MV-4-11 (cell line): ENCODE measurements at regions not wholly inside any gene's neighbourhood (a gene's known extent, or its start where the extent isn't known, plus 50 kb on each side); places are given as distances from the start of the nearest gene placed in this dataset.

Source experiments
- DNase-seq: peaks from one replicate; lab custom pipeline; 2025; lab: John Stamatoyannopoulos, UW

GRCh38 chr1:163745204-163745603 lies 423.4 kb downstream of the NUF2 start:
- no peak for DNase-seq

GRCh38 chr1:163747261-163747660 lies 425.5 kb downstream of the NUF2 start:
- no peak for DNase-seq

GRCh38 chr1:163747855-163748254 lies 426.1 kb downstream of the NUF2 start:
- no peak for DNase-seq

GRCh38 chr1:163758977-163759670 lies 437.4 kb downstream of the NUF2 start:
- DNase-seq = no peak

DNA sequence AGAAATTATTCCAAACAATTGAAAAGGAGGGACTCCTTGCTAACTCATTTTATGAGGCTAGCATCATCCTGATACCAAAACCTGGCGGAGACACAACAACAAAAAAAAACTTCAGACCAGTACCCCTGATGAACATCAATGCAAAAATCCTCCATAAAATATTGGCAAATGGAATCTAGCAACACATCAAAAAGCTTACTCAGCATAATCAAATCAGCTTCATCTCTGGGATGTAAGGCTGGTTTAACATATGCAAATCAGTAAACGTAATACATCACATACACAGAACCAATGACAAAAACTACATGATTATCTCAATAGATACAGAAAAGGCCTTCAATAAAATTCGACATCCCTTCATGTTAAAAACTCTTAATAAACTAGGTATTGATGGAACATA lies 440.1 kb downstream of the NUF2 start:
- no peak for DNase-seq

DNA sequence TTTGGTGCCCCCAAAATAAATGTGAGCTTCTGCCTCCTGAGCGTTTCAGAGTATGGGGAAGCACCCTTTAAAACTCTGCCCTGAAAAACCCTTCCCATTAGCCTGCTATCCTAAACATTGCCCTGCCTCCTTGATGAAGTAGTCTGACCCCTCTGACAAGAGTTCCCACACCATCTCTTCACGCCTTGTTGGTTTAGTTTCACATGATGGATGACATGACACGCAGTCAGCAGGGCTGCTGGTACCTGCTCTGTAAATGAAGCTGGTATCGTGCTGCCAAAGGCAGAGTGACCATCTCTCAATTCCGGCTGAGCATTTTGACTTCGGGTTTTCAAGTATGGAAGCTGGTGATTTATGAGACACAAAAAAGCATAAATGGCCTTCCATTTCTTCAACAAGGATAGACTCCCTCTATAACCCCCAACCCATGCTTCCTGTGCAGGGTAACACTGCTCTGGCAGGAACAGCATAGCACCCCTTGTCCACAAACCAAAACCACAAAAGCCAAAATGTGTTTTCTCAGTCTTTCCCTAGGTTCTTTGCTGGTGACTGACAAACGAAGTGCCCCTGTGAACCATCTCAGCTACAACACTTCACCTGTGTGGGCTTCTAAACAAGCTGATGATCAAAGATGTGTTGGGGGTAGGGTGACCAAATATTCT lies 444.6 kb downstream of the NUF2 start:
- no peak for DNase-seq

DNA sequence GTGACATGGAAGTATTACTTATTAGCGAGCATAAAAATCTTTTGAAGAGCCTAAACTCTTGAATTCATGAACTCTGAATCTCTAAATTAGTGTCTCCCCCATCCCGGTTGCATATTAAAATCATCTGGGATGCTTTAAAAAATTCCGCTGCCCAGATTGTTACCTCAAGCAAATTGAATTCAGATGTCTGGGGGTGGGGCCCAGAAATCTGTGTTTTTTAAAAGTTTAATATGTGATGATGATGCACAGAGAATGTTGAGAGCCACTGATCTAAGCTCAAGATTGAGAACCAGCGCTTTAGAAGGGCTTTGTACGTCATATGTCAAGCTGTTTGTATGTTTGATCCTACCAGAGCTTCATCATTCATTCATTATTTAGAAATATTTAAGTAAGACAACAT lies 446.8 kb downstream of the NUF2 start:
- DNase-seq = no peak

DNA sequence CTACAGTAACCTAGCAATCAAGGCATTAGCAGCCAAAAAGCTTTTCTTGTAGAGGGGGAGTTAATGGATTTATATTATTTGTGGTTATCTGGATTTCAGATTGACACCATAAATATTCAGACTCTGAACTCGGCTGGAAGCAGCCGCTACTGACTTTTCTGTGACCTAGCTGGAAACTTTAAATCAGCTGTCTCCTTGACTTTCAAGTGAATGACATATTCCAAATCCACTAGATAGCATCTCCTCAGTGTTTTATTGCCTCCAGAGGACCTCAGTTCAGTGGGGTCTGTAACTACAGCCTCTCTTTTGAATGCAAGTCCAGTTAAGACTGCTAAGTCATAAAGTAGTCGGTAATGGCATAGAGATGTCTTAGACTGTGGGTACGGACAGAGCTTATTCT lies 448.5 kb downstream of the NUF2 start:
- no peak for DNase-seq

DNA sequence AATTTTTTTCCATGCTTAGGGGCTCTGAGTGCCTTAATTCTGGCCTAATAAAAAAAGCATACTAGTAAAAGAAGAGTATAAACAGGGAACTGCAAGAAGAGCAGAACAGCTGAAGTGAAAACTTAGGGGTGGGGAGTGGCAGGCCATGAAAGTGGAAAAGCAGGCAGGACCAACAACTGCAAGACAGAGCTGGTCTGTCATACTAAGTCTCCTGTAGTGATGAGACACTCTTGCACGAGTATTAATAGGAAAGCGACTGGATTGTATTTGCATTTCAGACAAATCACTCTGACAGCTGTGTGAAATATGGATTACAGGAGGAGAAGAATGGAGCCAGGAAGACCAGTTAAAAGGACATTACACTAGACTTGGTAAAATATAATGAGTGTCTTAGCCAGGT lies 449.9 kb downstream of the NUF2 start:
- no peak for DNase-seq

DNA sequence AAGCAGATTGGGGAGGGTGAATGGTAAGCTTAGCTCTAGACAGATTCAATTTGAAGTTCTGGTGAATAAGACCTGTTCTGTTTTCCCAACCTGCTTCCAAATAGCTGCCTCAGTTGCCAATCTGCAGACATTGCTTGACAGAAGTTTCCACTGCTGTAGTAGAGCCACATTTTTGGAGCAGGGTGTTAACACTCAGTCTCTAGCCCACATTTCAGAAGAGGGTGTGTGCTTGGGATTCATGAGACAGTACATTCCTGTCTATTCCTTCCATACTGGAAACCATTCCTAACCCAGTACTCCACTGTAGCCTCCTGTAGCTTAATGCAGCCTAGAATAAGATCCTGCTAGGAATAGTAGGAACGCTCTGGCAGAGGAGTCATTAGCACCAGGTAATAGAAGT lies 450.5 kb downstream of the NUF2 start:
- no peak for DNase-seq

- no peak for DNase-seq
These were observed 451.6 kb downstream of the NUF2 start for GRCh38 chr1:163773396-163773795.

DNA sequence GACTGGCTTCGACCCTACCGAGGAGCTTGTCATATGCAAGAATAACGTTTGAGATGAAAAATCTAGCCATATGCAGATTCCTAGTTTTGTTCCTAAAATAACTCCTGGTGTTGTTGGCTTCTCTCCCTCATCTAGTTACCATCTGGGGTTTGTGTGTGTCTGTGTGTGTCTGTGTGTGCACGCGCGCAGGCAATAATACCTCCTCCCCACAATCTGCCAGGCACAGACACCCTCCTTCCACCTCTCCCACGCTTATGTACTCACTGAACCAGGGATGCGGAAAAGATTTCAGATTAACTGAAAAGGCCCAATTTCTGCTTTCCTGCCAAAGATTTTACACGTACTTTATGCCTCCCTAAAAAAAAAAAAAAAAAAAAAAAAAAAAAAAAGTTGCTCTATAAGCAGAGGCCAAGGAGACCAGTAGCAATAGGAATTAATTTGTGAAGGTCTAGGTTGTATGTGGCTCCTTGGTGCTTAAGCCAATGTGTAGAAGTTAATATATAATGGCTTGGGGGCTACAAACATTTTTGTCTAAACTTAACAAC lies 452.7 kb downstream of the NUF2 start:
- no peak for DNase-seq

- no peak for DNase-seq
These were observed 453.3 kb downstream of the NUF2 start for GRCh38 chr1:163774978-163775620.

DNA sequence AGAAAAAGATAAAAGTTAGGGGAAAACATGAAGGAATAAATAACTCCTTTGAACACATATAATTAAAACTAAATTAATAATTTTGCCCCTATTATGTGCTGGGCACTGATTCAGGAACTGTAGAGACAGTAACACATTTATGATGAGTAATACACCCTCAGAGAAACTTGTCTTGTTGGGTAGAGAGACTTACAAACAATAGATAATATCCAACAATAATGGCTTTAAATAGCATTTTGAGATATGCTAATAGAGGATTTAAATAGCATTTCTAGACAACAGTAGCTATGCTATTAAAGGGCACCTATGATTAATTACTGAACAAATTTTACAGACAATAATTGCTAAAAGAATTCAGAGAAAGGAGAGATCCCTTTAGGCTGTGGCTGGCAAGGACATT lies 455.5 kb downstream of the NUF2 start:
- no peak for DNase-seq

GRCh38 chr1:163781146-163781545 lies 459.4 kb downstream of the NUF2 start:
- no peak for DNase-seq

DNA sequence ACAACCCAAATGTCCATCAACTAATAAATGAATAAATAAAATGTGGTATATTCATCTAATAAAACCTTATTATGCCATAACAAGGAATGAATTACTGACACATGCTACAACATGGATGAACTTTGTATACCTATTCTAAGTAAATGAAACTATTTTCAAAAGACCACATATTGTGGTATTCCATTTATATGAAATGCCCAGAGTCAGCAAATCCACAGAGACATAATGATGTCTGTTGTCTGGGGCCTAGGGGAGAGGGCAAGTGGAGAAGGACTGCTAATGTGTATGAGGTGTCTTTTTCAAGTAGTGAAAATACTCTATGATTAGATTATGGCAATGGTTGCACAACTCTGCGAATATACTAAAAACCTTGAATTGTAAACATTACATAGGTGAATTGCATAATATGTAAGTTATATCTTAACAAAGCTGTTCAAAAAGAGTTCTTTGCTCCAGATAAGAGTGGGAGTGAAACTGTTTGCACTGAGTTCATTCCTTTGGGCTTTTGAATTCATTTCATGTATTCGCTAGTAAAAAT lies 464.2 kb downstream of the NUF2 start:
- no peak for DNase-seq

- no peak for DNase-seq
These were observed 468.2 kb downstream of the NUF2 start for GRCh38 chr1:163789911-163790310.

- DNase-seq = no peak
These were observed 472.8 kb downstream of the NUF2 start for GRCh38 chr1:163794551-163794950.

- DNase-seq = no peak
These were observed 474.7 kb downstream of the NUF2 start for GRCh38 chr1:163796394-163796821.

GRCh38 chr1:163797816-163798215 lies 476.1 kb downstream of the NUF2 start:
- DNase-seq = no peak

DNA sequence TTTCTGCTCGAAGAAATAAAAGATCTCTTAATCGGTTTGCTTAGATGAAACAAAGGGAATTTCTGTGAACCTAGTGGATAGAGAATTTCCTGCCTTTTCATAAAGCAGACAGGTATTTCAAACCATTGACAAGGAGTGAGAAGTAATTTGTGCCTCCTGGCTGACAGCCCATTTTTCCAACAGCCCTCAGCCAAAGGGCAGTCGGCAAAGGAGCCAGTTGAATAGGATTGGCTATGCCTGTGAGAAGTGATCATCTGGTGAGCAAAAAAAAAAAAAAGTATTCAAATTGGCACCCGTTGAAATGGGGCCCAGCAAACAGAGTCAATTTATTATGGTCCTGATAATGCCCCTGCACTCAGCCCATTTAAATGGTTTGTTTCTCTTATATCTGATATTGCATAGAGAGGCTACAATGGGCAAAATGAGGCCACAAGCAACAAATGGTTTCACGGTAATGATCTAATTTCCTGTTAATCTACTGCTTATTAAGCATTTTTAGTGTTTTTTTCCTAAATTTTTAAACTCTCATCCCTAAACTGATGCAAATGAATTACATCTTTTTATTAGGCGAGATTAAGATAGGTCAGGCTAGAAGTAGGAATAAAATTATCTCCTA lies 477.5 kb downstream of the NUF2 start:
- no peak for DNase-seq

GRCh38 chr1:163807331-163808049 lies 485.7 kb downstream of the NUF2 start:
- DNase-seq = no peak
